ENCODE measurements at regions not wholly inside any gene's neighbourhood (a gene's known extent, or its start where the extent isn't known, plus 50 kb on each side); places are given as distances from the start of the nearest gene placed in this dataset.

DNA sequence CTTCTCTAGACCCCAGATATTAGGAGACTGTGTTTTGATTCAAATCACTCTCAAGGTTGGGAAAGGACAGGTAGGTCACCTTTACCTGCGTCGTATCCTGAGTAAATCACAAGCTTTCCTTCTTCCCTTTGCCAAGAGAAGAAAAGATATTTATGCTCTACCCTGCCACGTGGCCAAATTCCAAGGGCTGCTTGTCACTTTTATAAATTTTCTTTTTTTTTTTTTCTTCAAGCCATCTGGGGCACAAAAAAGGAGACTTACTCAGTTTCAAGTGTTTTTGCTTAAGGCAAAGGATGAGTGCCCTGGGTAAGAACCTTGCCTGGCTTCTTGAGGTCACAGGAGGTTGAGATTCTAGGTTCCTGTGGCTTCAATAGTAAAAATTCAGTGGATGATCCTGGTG is 285.1 kb downstream of the TMEM114 start:
- no peaks in the 10 kb centered on the region for H3K36me3 Mint-ChIP-seq
- Histone ChIP-seq H3K4me3 (ENCODE audit: low read length) (no peak overlapping the region), H3K27me3 (ENCODE audit: insufficient read depth, low read length, poor library complexity, severe bottlenecking) (no peaks in the 10 kb centered on the region), H3K27ac (ENCODE audit: low read depth, low read length) (no peak overlapping the region), H3K36me3 (ENCODE audit: insufficient read depth, low read length) (no peaks in the 10 kb centered on the region), H3K4me1 (ENCODE audit: insufficient read depth, low read length) (no peaks in the 10 kb centered on the region), H3K9me3 (ENCODE audit: low read length) (no peaks in the 10 kb centered on the region)
- no peaks in the 10 kb centered on the region for H3K27me3 Mint-ChIP-seq
- ChIA-PET POLR2A (no interaction called here), CTCF (no interaction called here)
- H3K27ac Mint-ChIP-seq: no peak overlapping the region
- no peak overlapping the region for H3K4me3 Mint-ChIP-seq
- H3K4me1 Mint-ChIP-seq: no peaks in the 10 kb centered on the region
- DNase-seq: no peak
- H3K9me3 Mint-ChIP-seq: peaks cover 4 to 9% (median 6%) of the 10 kb centered on the region in 5 donors

- DNase-seq: no peak
- Histone ChIP-seq H3K4me3 (ENCODE audit: low read length) (no peak overlapping the region), H3K27ac (ENCODE audit: low read depth, low read length) (no peak overlapping the region), H3K9me3 (ENCODE audit: low read length) (no peaks in the 10 kb centered on the region), H3K36me3 (ENCODE audit: insufficient read depth, low read length) (no peaks in the 10 kb centered on the region), H3K4me1 (ENCODE audit: insufficient read depth, low read length) (no peaks in the 10 kb centered on the region), H3K27me3 (ENCODE audit: insufficient read depth, low read length, poor library complexity, severe bottlenecking) (no peaks in the 10 kb centered on the region)
- Mint-ChIP-seq H3K4me3 (no peak overlapping the region), H3K27ac (no peak overlapping the region), H3K9me3 (peaks cover 3 to 19% (median 6%) of the 10 kb centered on the region in 5 donors), H3K27me3 (no peaks in the 10 kb centered on the region), H3K4me1 (no peaks in the 10 kb centered on the region), H3K36me3 (no peaks in the 10 kb centered on the region)
- POLR2A ChIA-PET: no interaction called here
- CTCF ChIA-PET: no interaction called here
Observed at GRCh38 chr16:8299635-8300034, 290.7 kb downstream of the TMEM114 start.

GRCh38 chr16:8295513-8296237 is 294.6 kb downstream of the TMEM114 start:
- Histone ChIP-seq H3K4me3 (ENCODE audit: low read length) (no peak overlapping the region), H3K27ac (ENCODE audit: low read depth, low read length) (no peak overlapping the region), H3K9me3 (ENCODE audit: low read length) (no peaks in the 10 kb centered on the region), H3K36me3 (ENCODE audit: insufficient read depth, low read length) (no peaks in the 10 kb centered on the region), H3K4me1 (ENCODE audit: insufficient read depth, low read length) (no peaks in the 10 kb centered on the region), H3K27me3 (ENCODE audit: insufficient read depth, low read length, poor library complexity, severe bottlenecking) (no peaks in the 10 kb centered on the region)
- ChIA-PET CTCF (no interaction called here), POLR2A (no interaction called here)
- Mint-ChIP-seq H3K4me1 (no peaks in the 10 kb centered on the region), H3K27me3 (no peaks in the 10 kb centered on the region), H3K36me3 (no peaks in the 10 kb centered on the region), H3K4me3 (no peak overlapping the region), H3K27ac (no peak overlapping the region), H3K9me3 (peaks cover 4 to 20% (median 7%) of the 10 kb centered on the region in 5 donors)
- no peak for DNase-seq

- Mint-ChIP-seq H3K36me3 (no peaks in the 10 kb centered on the region), H3K27me3 (no peaks in the 10 kb centered on the region), H3K4me3 (no peak overlapping the region), H3K27ac (no peak overlapping the region), H3K4me1 (no peaks in the 10 kb centered on the region), H3K9me3 (peaks cover 4 to 19% (median 7%) of the 10 kb centered on the region in 5 donors)
- DNase-seq: no peak
- Histone ChIP-seq H3K4me3 (ENCODE audit: low read length) (no peak overlapping the region), H3K9me3 (ENCODE audit: low read length) (no peaks in the 10 kb centered on the region), H3K27me3 (ENCODE audit: insufficient read depth, low read length, poor library complexity, severe bottlenecking) (no peaks in the 10 kb centered on the region), H3K36me3 (ENCODE audit: insufficient read depth, low read length) (no peaks in the 10 kb centered on the region), H3K27ac (ENCODE audit: low read depth, low read length) (no peak overlapping the region), H3K4me1 (ENCODE audit: insufficient read depth, low read length) (no peaks in the 10 kb centered on the region)
- POLR2A ChIA-PET: no interaction called here
- CTCF ChIA-PET: no interaction called here
Observed at GRCh38 chr16:8293413-8293812, 296.9 kb downstream of the TMEM114 start.

DNA sequence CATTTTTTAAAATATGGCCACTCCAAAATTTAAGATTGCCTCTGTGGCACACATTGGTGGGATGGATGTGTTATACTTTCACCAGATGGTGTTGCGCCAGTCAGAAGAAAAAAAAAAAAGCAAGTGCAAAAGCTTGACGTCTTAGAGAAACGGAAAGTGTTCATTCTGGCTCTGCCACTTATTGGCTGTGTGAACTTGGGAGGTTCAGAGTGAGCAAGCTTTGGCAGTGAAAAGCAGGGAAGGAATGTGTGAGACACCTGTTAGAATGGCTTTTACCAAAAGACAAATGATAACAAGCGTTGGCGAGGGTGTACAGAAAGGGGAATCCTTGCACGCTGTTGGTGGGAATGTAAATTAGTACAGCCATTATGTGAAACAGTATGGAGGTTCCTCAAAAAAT is 298.0 kb downstream of the TMEM114 start:
- ChIA-PET POLR2A (no interaction called here), CTCF (no interaction called here)
- H3K27me3 ChIP-seq (ENCODE audit: insufficient read depth, low read length, poor library complexity, severe bottlenecking): no peaks in the 10 kb centered on the region
- no peaks in the 10 kb centered on the region for H3K9me3 ChIP-seq (ENCODE audit: low read length)
- Mint-ChIP-seq H3K9me3 (peaks cover 2 to 19% (median 7%) of the 10 kb centered on the region in 5 donors), H3K36me3 (no peaks in the 10 kb centered on the region), H3K27me3 (no peaks in the 10 kb centered on the region), H3K4me3 (no peak overlapping the region), H3K4me1 (no peaks in the 10 kb centered on the region), H3K27ac (no peak overlapping the region)
- no peaks in the 10 kb centered on the region for H3K4me1 ChIP-seq (ENCODE audit: insufficient read depth, low read length)
- H3K36me3 ChIP-seq (ENCODE audit: insufficient read depth, low read length): no peaks in the 10 kb centered on the region
- no peak for DNase-seq
- no peak overlapping the region for H3K27ac ChIP-seq (ENCODE audit: low read depth, low read length)
- H3K4me3 ChIP-seq (ENCODE audit: low read length): no peak overlapping the region

DNA sequence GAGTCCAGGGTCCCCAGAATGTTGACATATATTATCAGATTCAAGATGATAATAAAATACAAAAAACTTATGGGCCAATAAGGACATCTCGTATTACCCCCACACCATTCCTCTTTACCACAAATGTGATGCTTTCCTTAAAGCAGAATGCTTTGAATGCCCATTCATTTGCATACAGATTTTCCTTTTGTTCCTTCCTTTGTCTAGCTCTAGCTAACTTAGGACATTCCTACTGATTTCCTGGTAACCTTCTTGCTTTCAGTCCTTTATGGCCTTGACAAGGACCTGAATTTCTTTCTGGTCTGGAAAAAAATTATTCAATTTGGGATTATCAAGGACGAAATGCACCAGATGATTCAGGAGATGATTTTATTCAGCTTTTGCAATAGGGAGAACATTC is 304.0 kb downstream of the TMEM114 start:
- Mint-ChIP-seq H3K36me3 (no peaks in the 10 kb centered on the region), H3K4me3 (no peak overlapping the region), H3K9me3 (peaks cover 3 to 8% (median 4%) of the 10 kb centered on the region in 5 donors), H3K4me1 (no peaks in the 10 kb centered on the region), H3K27ac (no peak overlapping the region), H3K27me3 (peaks cover 0 to 2% of the 10 kb centered on the region in 2 donors)
- Histone ChIP-seq H3K9me3 (ENCODE audit: low read length) (no peaks in the 10 kb centered on the region), H3K4me3 (ENCODE audit: low read length) (no peak overlapping the region), H3K4me1 (ENCODE audit: insufficient read depth, low read length) (no peaks in the 10 kb centered on the region), H3K27me3 (ENCODE audit: insufficient read depth, low read length, poor library complexity, severe bottlenecking) (no peaks in the 10 kb centered on the region), H3K27ac (ENCODE audit: low read depth, low read length) (no peak overlapping the region), H3K36me3 (ENCODE audit: insufficient read depth, low read length) (no peaks in the 10 kb centered on the region)
- POLR2A ChIA-PET: no interaction called here
- CTCF ChIA-PET: no interaction called here
- no peak for DNase-seq

DNA sequence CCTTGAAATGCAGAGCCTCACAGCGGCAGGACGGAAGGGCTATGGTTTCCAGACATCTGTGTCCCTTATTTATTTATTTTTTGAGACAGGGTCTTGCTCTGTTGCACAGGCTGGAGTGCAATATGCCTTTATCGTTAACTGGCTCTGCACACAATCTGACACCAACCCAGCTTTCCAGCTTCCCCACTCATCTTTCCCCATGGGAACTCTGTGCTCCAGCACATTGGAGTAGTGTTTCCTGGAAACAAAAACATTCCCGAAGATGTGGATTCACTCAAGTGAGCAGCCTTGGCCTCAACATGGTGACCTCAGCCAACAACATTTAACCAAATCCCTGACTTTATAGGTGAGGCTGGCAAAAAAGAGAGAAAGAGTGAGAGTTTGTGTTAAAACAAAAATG is 307.1 kb downstream of the TMEM114 start:
- Mint-ChIP-seq H3K4me1 (no peaks in the 10 kb centered on the region), H3K9me3 (peaks cover 0 to 14% (median 4%) of the 10 kb centered on the region in 5 donors), H3K4me3 (no peak overlapping the region), H3K27me3 (peaks cover 0 to 2% of the 10 kb centered on the region in 2 donors), H3K36me3 (no peaks in the 10 kb centered on the region), H3K27ac (no peak overlapping the region)
- Histone ChIP-seq H3K9me3 (ENCODE audit: low read length) (no peaks in the 10 kb centered on the region), H3K4me1 (ENCODE audit: insufficient read depth, low read length) (no peaks in the 10 kb centered on the region), H3K27me3 (ENCODE audit: insufficient read depth, low read length, poor library complexity, severe bottlenecking) (no peaks in the 10 kb centered on the region), H3K36me3 (ENCODE audit: insufficient read depth, low read length) (no peaks in the 10 kb centered on the region), H3K4me3 (ENCODE audit: low read length) (no peak overlapping the region), H3K27ac (ENCODE audit: low read depth, low read length) (no peak overlapping the region)
- DNase-seq: no peak
- POLR2A ChIA-PET: no interaction called here
- CTCF ChIA-PET: no interaction called here

DNA sequence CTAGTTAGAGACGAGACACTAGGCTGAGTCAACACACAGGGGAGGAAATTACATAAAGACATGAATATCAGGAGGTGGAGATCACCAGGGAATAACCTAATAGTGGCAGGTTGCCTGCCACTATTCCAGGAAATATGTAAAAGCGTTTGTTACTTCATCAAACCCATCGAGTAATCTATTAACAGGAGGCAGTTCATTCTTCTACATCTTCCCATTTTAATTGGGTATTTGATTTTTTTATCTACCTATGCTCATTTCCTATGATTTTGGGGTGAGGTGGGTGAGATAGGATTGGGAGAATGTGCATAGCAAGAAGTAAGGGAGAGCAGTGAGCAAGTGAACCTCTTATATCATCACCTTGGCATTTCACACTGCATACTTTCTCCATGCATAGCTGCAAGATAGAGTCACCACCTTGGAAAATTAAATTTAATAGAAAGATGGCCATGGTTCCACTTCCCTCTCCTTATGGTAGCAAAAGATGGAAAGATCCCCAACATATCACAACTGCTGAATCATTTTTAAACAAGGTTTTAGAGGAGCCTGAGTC is 312.2 kb downstream of the TMEM114 start:
- ChIA-PET CTCF (no interaction called here), POLR2A (no interaction called here)
- Histone ChIP-seq H3K27ac (ENCODE audit: low read depth, low read length) (no peak overlapping the region), H3K36me3 (ENCODE audit: insufficient read depth, low read length) (no peaks in the 10 kb centered on the region), H3K4me1 (ENCODE audit: insufficient read depth, low read length) (no peaks in the 10 kb centered on the region), H3K9me3 (ENCODE audit: low read length) (no peaks in the 10 kb centered on the region), H3K4me3 (ENCODE audit: low read length) (no peak overlapping the region), H3K27me3 (ENCODE audit: insufficient read depth, low read length, poor library complexity, severe bottlenecking) (no peaks in the 10 kb centered on the region)
- Mint-ChIP-seq H3K4me1 (no peaks in the 10 kb centered on the region), H3K27me3 (peaks cover 0 to 2% of the 10 kb centered on the region in 2 donors), H3K27ac (no peak overlapping the region), H3K9me3 (peaks cover 0 to 11% (median 8%) of the 10 kb centered on the region in 5 donors), H3K36me3 (no peaks in the 10 kb centered on the region), H3K4me3 (no peak overlapping the region)
- no peak for DNase-seq

Data from CD8-positive, alpha-beta memory T cell (primary cell).